GM18867 (cell line): ENCODE measurements at regions not wholly inside any gene's neighbourhood (a gene's known extent, or its start where the extent isn't known, plus 50 kb on each side); places are given as distances from the start of the nearest gene placed in this dataset.
"Not testable (repeated sequence)": the region's sequence is repeated elsewhere in the genome, so short reads cannot be mapped to it uniquely, and the experiment has no call there.

ENCODE experiments used
- ATAC-seq: cut with Tn5 transposase; IDR thresholded peaks from one replicate; pipeline ENCODE4 v1.9.1; 2021; ENCODE audit warnings: mild to moderate bottlenecking, moderate library complexity; ENCODE audit not compliant: unreplicated experiment

DNA sequence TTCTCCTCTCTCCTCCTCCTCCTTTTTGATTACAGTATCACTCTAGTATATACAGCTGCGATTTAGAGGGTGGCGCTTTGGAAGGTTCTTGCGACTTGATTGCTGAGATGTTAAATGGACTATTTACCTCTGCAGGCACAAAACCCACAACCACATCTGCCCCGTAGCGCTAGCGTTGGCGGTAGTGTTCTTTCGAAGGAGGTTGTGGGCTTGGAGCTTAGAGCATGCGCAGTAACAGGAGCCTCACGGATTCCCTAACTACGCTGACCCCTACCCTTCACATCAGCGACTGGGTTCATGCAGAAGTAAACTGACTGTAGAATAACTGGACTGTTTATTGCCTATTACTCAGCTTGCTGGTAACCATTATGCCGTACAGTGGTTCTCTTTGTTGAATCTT is 58.0 kb downstream of the CGGBP1 start:
- no peak for ATAC-seq

DNA sequence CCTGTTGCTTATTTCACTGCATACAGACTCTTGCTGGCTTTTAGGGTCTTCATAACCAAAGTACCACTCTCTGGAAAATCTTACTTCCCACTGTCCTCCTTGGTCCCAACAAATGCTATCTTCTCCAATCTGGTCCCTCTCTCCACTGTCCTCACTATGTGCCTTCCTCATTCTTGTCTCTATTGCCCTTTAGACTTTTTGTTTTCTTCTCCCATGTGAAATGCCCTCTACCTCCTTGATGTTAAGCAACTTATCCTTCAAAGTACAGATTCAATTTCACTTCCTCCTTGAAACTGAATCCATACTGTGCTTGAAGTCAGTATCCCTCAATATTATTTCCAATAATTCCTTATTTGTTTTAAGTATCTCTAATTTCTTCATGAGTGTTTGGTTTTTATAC is 60.8 kb downstream of the CGGBP1 start:
- no peak for ATAC-seq

DNA sequence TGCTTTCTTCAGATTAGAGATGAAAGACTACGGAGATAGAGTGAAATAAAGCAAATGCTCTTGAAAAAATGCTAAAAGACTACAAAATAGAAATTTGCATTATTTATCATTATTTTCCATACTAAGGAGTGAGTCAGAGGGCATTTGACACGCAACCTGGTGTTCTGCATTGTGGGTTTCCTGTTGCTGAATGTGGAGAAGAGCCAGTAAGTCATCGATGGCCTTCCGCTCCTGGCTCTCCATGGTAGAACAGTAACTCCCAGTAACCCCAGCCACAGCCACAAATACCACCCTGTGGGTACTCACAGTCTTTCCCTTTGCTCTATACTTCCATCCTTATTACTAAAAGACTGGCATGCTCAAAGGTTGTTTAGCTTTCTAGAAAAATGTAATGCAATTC is 61.5 kb downstream of the CGGBP1 start:
- peak; percentile 85 for ATAC-seq

DNA sequence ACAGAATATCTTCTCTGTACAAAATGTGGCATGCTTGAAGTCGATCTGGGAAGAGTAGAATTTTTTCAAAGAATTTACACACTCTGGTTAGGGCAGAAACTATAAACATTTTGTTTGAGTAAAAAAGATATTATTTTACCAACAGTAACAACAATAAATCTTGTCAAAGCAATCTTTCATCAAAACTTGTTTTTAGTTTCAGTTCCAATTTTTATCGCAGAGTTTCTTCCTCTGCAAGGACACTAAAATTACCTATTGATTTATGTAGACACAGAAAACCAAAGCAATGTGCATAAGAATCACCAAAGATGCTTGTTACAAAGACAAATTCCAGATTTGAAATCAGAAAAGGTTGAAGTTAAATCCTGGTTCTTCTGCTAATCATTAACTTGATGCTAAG is 61.9 kb downstream of the CGGBP1 start:
- peak; percentile 41 for ATAC-seq

DNA sequence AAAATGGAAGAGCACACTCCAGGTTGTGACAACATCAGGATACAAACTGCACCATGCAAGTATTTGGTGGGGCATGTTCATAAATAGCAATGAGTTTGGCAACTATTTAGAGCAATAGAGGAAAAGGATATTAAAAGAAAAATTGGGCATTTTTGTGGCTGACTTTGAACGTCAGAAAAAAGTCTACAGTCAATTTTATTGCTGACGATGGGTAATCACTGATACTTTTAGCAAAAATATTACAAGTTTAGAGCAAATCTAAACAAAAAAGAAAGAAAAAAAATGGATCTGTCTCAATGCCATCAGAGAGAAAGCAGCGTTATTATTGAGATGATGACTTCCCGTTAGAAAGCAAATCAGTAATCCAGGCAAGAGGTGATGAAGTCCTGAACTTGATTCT is 65.2 kb downstream of the CGGBP1 start:
- ATAC-seq, result no peak

DNA sequence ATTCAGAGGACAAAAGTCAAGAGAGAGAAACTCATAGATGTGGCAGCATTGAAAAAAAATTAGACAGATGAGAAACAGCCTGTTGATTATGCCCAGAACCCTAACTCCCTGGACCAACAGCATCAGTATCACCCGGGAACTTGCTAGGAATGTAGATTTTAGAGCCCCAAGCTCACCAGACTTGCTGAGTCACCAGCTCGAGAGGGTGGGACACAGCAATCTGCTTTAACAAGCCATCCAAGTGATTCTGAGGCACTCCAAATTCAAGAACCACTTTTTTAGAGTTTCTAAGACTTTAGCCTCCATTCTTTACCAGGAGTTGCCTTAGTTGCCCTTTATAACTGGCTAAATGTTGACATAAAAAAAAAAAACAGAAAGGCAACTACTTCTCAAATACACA is 70.9 kb downstream of the CGGBP1 start:
- no peak for ATAC-seq

DNA sequence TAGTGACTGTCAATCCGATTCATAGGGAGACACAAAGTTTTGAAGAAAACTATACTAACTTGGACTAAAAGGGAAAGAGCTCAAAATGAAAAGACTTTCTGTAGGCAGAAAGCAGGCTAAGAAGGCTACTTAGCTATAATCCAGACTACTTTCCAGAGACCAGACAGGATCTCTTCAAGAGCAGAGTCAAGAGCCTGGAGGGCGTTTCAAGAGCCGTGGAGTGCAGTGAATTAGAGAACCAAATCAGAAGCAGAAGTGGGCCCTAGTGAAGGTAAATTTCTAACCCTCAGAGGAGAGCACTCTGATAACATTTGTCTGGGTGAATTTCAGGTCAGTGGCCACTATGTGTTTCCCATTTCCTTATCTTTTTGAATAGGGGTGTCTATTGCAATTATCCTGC is 76.4 kb downstream of the CGGBP1 start:
- no peak for ATAC-seq

DNA sequence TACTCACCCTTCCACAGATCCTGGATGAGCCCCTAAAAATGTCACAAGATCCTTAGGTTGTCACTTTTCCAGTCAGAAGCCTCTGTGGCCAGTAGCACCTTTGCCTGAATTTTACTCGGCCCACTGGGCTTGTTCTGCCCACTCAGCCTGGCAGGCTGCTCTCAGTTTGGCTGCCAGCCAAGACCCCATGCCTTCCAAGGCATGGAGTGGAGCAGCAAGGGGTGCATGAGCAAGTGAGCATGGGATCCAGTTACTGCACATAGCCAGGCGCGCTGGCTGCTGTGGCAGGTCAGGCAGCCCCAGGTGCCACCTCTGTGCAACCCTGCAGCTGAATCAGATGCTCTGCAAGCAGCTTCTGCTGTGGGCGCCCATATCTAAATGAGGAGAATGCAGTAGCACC is 79.3 kb downstream of the CGGBP1 start:
- no peak for ATAC-seq

DNA sequence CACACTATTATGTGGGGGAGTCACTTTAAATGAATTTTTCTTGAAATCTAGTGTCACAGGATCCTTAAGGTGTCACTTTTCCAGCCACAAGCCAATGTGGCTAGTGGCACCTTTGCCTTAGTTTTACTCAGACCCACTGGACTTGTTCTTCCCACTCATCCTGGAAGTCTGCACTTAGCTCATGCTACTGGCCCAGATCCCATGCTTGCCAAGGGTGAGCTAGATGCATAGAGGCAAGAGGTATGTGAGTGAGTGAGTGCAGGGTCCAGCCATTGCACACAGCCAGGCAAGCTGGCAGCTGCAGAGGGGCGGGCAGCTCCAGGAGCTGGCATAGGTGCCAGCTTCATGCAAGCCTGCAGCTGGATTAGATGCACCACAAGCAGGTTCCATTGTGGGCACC is 81.0 kb downstream of the CGGBP1 start:
- ATAC-seq, result no peak

DNA sequence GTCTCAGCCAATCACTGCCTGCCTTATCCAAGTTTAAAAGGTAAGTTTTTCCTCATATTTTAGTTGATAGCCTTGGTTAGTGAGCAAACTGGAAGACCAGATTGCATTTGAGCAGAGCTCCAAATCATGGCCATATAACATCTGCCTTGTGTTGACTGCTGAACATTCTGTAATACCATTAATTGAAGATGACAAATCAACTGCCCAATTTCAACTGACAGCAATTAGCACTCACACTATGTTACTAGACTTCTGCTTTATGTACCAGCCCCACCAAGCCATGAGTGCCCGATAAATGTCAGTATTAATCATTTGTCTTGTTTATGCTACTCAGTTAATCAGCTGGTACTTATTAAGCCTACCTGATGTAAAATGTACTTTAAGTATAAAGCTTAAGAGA is 83.1 kb downstream of the CGGBP1 start:
- no peak for ATAC-seq

DNA sequence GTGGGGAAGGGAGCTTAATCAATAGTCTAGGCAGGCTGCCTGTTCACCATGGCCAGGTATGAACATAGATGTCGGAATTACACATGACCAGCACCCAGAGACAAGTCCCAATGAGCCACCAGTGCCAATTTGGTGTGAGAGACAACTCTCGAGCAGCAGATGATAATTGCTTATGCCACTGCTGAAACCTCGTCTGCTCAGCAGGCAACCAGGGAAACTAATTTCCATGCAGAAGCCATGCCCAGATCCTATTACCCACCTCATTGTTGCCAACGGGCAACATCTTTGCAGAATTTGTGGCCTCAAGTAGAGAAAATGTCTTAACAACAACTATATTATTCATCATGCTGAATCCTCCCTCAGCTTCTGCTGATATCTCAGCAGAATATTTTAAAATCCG is 84.9 kb downstream of the CGGBP1 start:
- ATAC-seq, result no peak

DNA sequence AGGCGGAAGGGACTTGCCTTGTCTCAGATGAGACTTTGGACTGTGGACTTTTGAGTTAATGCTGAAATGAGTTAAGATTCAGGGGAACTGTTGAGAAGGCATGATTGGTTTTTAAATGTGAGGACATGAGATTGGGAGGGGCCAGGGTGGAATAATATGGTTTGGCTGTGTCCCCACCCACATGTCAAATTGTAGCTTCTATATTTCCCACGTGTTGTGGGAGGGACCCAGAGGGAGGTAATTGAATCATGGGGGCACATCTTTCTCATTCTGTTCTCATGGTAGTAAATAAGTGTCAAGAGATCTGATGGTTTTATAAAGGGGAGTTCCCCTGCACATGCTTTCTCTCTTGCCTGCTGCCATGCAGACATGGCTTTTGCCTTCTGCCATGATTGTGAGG is 89.2 kb downstream of the CGGBP1 start:
- no peak for ATAC-seq

DNA sequence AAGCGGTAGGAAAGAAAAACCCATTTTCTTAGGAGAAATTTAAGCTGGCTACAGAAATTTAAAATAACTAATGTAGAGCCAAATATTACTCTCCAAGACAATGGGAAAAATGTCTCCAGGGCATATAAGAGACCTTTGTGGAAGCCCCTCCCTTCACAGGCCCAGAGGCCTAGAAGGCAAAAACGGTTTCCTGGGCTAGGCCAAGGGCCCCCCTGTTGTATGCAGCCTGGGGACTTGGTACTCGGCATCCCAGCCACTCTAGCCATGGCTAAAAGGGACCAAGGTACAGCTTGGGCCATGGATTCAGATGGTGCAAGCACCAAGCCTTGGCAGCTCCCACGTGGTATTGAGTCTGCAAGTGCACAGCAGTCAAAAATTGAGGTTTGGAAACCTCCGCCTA is 90.1 kb downstream of the CGGBP1 start:
- ATAC-seq, result no peak

DNA sequence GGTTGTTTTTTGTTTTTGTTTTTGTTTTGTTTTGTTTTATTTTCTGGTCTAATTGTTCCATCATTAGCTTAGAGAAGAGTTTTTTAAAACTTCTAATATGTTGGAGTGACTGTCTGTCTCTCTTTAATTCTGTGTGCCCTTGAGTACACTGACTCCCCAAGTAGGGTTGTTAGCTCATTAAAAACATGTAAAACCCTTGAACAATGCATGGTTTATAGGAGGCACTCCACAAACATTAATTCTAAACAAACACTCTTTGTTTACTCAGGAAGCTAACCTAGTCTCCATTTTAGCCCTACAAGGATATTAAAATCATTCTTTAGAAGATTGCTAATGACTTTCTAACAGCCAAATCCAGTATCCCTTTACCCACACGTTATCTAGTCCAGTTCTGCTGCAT is 100.5 kb downstream of the CGGBP1 start:
- no peak for ATAC-seq

DNA sequence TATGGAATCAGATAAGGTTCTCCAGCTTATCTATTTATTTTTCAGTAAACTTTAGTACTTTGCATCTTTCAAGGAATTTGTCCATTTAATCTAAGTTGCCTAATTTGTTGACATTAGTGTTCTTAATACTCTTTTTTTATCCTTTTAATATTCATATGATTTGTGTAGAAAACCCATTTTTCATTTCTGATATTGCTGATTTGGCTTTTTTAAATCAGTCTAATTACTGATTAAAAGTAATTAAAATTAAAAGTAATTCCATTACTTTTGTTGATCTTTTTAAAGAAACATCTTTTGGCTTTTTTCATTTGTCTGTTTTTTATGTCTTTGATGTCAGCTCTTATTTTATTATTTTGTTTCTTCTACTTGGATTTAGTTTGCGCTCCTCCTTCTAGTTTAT is 101.2 kb downstream of the CGGBP1 start:
- ATAC-seq, result no peak

DNA sequence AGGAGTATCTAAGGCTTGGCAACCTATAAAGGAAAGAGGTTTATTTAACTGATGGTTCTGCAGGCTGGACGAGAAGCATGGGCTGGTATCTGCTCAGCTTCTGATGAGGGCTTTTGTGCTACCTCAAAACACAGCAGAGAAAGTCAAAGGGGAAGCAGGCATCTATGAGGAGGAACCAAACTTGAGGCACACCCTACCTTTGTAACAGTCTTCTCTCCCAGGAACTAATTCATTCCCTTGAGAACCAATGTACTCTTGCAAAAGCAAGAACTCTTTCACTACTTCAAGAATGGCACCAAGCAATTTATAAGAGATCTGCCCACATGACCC is 109.0 kb downstream of the CGGBP1 start:
- ATAC-seq, result peak; percentile 65

DNA sequence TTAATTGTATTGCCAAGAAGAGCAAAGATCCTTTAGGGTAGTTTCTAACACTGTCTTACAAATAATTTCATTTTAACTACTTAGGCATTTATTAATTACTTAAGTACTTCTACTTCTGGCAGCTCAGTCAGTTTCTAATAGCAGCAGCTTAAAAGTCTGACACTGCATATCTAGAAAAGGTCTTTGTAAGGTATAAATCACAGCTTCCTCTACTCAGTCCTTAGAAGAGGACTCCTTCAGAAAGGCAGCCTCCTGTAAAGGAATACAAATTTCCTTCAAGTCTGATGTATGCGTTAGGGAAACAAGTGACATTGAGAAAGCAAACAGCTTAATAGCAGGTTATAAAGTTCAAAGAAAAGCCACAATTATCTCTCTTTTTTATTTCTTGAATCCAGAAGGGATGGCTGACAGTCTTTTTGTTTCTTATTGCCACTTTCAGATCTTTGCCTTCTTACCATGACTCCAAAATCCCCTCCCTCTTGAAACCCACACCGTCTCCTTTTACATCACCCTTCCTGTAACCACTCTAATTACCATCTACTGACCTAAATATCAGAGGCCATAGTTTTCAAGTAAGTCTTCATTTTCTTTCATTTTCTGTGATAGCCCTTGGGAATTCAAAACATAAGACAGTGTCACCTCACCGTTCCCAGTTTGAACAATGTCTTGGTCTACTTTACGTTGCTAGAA is 109.5 kb downstream of the CGGBP1 start:
- ATAC-seq, result peak; percentile 92

DNA sequence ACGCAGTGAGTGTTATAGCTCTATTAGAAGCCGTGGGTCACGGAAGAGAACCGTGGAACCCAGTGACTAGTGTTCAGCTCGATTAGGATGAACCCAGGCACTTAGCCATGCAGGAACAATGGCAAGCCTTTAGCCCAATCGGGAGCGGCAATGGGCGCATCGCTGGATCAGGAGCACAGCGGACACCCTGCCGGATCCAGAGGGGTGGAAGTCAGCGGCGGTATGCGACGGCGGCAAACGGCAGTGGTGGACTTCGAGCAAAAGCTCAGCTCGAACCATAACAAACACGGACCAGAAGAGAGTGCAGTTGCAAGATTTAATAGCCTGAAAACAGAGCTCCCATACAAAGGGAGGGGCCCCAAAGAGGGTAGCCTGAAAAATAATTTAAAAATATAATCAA is 112.8 kb downstream of the CGGBP1 start:
- ATAC-seq, result not testable (repeated sequence)

DNA sequence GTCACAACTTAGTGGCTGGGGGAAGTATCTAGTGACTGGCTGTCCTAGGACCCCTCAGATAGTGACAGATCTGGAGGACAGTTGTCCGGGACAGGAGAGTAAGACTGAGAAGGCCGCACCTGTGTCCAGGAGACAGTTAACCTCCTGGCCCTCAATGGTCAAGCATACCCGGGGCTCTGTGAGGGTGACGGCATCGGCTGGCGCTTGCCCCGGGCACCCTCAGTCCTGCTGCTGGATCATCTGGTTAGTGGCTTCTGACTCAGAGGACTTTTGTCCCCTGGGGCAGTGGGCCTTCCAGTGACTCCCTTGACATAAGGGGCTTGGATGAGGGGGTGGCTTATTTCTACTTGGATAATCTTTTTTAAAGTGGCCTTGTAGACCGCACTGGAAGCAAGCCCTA is 116.5 kb downstream of the CGGBP1 start:
- not testable (repeated sequence) for ATAC-seq

DNA sequence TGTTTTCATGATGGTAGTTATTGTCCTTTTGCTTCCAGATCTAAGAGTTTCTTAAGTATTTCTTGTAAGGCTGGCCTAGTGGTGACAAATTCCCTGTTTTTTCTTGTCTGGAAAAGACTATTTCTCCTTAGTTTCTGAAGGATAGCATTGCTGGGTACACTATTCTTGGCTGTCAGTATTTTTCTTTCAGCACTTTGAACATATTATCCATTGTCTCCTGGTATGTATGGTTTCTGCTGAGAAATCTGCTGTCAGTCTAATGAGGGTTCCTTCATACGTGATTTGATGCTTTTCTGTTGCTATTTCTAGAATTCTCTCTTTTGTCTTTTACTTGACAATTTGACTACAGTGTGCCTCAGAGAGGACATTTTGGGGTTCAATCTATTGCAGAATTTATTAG is 134.3 kb downstream of the CGGBP1 start:
- ATAC-seq, result no peak

DNA sequence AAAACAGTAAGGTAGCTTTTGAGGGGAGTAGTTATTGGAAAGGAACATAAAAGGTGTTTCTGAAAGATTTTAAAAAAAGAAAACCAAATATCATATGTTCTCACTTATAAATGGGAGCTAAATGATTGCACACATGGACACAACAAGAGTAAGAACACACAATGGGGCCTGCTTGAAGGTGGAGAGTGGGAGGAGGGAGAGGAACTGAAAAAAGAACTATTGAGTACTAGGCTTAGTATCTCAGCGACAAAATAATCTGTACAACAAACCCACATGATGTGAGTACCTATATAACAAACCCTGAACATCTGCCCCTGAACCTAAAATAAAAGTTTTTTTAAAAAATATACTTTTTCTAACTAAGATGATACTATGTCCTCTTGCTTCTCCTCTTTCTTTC is 138.3 kb downstream of the CGGBP1 start:
- ATAC-seq, result no peak

DNA sequence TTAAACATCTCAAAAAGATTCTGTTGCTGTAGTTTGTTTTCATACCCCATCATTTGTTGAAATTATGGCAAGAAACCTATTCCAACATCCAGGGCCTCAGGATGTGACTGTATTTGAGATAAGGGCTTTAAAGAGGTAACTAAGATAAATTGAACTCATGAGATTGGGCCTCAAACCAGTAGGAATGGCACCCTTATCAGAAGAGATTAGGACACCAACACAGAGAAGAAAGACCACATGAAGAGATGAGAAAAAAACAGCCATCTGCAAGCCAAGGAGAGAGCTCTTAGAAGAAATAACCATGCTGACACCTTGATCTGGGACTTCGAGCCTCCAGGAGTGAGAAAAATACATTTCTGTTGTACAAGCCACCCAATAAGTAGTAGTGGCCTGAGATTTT is 157.7 kb downstream of the CGGBP1 start:
- ATAC-seq, result no peak

DNA sequence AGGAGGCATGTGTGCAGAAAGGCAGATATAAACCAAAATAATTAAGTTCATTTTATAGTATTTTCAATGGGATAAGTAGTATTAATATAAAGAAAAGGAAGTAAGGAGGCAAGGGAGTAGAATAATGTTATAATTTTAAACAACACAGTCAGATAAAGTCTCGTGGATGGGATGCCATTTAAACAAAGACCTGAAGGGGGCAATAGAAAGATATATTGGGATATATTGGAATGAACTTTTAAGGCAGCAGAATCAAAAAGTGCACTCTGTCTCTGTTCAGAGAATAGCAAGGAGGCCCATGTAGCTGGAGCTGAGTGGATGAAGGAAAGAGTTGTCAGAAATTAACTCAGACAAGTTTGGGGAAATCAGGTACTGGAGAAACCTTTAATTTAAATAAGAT is 158.7 kb downstream of the CGGBP1 start:
- ATAC-seq, result no peak

DNA sequence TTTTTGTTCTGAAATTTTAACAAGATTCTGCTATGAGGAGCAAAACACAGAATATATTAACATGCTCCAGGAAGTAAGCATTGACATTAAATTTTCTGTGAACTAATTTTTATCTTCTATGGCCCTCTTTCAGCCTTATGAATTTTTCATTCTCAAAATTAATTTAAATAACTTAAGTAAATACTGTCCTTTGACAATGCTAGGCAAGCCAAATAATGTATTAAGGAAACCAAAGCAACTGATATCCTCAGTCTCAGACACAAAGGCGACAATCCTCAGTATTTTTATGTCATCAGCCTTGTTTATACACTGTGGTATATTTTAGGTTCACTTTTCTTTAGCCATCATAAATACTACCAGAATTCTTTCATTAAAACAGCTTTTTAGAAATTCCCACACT is 159.8 kb downstream of the CGGBP1 start:
- ATAC-seq, result no peak
